Erythroblast (primary cell): ENCODE measurements at regions not wholly inside any gene's neighbourhood (a gene's known extent, or its start where the extent isn't known, plus 50 kb on each side); places are given as distances from the start of the nearest gene placed in this dataset.

Experiments
- GATA1 ChIP-seq: IDR thresholded peaks from 2 replicates; pipeline ENCODE4 v1.6.1; 2011; ENCODE audit warnings: low read depth, mild to moderate bottlenecking, control low read depth, low read length, moderate library complexity
- POLR2A ChIP-seq: IDR thresholded peaks from 2 replicates; pipeline ENCODE4 v1.6.1; 2011; ENCODE audit warnings: mild to moderate bottlenecking, low read length

DNA sequence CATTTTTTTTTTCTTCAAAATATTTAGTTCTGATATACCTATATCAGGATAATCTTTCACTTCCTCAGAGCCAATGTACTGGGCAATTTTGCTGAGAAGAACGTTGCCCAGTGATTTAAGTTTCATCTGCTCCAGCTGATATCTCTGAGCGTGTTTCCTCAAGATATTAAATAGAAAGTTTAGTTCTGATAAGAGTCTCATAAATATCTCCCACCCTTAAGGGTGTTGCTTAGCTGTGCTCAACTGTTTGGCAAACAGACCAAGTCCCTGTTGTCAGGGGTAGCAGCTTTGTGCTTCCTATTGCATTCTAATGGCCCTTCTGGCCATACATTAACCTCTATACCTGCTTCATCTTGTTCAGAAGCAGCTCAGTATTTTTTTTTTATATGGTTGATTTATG is 84.7 kb upstream of the GPR141 start:
- TF ChIP-seq POLR2A (peak; percentile 40), GATA1 (no peak)
